HG03097 (cell line): ENCODE measurements at regions not wholly inside any gene's neighbourhood (a gene's known extent, or its start where the extent isn't known, plus 50 kb on each side); places are given as distances from the start of the nearest gene placed in this dataset.
"Not testable (repeated sequence)": the region's sequence is repeated elsewhere in the genome, so short reads cannot be mapped to it uniquely, and the experiment has no call there.

Experiments
- ATAC-seq: cut with Tn5 transposase; IDR thresholded peaks from one replicate; pipeline ENCODE4 v1.9.1; 2021; ENCODE audit not compliant: unreplicated experiment, low FRiP score

DNA sequence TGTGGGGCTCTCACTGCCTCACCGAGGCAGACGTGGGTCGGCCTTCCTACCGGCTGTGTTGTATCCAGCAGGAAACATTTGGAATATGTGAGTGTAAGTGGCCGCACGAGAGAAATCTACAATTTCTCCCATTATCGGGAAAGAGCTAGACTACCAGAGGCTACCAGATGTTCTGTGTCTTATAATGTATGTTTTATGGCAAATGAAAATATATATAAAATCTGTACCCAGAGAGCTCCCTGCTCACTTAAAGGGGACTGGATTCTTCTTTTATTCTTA is 69.5 kb upstream of the PITX1 start:
- no peak for ATAC-seq

DNA sequence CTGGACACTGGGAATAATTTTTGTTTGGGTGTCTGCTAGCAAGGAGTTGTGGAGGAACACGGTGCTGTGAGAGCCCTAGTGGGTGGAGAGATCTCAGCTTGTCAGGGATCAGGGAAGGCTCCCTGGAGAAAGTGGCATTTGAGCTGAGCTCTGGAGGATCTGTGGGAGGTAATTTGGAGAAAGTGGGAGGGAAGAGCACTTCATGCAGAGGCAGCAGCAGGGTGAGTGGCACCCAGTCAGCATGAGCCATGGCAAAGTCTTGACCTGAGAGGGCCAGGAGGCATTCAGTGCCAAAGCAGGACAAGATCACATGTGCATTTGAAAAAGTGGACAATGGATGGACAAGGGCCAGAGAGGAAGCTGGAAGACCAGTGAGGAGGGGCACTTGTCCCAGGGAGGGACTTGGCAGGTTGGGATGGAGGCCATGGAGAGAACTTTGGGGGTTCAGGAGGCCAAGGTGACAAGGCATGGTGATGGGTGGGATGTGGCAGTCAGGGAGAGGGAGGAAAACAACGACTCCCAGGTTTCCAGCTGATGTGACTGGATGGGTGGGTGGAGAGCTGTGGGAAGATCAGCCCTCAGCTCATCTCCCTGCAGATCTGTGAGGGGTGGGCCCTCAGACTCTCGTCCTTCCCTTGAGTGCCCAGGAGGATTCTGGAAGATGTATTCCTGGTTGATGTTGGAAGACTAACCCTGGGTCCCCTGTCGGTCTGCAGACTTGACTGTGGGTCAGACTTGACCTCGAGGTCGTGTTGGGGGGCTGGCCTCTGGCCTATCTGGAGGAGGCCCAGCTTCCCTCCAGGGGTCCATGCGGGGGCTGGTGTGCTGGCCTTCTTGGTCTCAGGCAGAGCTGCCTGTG is 68.9 kb upstream of the PITX1 start:
- ATAC-seq = no peak

GRCh38 chr5:135100431-135100830 is 66.4 kb upstream of the PITX1 start:
- ATAC-seq = no peak

GRCh38 chr5:135100011-135100410 is 66.0 kb upstream of the PITX1 start:
- no peak for ATAC-seq

GRCh38 chr5:135097390-135097789 is 63.4 kb upstream of the PITX1 start:
- no peak for ATAC-seq

DNA sequence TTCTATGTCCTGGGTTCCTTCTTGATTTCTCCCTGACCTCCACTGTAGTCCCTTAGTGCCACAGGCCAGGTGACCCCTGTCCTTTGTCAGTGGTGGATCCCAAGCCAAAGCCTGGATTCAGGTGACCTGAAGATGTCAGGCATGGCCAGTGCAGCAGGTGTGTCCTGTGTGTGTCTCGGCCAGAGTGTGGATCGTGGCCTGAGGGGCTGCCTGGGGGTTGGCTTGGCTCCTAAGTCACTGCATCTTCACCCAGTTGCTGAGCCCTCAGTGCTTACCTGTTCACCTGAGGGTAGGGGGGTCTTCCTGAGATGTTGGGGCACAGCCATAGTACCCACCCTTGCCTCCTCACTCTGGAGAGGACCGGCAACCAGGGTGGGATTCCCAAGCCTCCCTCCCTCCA is 61.8 kb upstream of the PITX1 start:
- ATAC-seq = no peak

- ATAC-seq = no peak
Observed at GRCh38 chr5:135095052-135095715, 61.2 kb upstream of the PITX1 start.

DNA sequence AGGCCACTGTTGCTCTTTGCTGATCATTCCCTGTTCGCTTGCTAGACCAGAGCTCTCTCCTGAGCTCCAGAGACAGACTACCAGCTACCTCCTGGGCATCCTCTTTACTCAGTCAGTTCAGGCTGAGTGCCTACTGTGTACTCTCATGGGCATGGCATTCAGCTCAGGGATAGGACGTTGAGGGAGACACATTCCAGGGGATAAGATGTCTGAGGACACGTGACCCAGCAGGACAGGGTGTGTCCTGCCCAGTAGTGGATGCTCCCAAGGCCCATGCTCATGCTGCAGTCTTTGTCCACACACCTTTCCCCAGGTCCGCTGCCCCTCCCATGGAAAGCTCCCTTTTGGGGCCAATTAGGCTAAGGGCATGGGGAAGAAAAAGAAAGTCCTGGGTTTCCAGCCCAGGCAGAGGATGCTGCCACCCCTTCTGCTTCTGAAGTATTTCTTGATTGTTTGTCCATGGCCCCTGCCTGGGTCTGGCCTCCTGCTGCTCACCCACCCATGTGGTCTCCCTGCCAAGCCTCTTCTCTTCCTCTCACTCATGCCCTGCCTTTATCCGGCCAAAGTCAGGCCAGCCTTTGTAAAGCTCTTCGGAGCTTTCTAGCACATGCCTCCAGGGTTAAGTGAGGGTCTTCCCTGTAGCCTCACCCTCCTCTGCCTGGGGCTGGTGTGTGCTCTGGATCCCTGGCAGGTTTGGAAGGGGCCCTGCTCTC is 60.5 kb upstream of the PITX1 start:
- no peak for ATAC-seq

- not testable (repeated sequence) for ATAC-seq
Observed at GRCh38 chr5:135093483-135093882, 59.5 kb upstream of the PITX1 start.

DNA sequence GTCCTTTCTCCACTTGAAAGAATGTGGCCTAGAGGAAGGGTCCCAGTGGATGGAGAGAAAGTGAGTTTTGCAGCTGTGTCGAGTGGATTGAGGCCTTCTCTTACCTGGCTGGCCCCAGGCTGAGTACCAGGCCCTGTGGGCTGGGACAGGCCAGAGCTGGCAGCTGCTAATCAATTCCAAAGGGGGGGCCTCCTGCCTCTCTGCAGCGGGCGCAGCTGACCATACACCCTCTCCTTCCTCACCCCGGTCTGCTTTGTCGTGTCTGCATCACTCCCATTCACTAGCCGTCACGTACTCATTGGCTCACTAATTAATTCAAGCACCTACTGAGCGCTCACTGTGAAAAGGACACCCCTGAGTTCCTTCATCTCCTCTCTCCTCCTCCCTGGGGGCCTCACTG is 58.4 kb upstream of the PITX1 start:
- no peak for ATAC-seq

GRCh38 chr5:135091286-135091685 is 57.3 kb upstream of the PITX1 start:
- ATAC-seq = no peak

- ATAC-seq = no peak
Observed at GRCh38 chr5:135089912-135090311, 55.9 kb upstream of the PITX1 start.

DNA sequence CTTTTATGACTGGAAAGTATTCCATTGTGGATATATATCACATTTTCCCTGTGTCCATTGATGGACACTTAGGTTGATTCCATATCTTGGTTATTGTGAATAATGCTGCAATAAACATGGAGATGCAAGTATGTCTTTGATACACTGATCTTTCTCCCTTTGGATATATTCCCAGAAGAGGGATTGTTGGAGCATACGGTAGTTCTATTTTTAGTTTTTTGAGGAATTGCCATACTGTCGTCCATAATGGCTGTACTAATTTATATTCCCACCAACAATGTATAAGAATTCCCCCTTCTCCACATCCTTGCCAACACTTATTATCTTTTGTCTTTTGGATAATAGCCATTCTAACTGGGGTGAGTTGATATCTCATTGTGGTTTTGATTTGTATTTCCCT is 54.9 kb upstream of the PITX1 start:
- ATAC-seq = no peak

DNA sequence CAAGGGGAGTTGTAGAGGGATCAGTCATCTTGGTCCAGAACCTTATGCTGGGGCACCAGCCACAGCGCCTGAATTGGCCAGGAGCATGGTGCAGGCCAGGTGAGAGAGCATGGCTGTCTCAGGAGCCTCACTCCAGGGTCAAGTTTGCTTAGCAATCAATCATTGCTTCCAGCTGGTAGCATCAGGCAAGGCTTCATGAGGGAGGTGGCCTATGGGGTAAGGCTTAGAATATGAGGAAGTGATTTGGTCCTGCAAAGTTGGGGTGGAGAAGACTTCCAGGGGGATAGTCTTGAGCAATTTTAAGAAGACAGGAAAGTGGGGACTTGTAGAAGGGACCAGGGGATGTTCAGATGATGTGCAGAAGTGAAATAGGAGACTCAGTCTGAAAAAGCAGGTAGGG is 53.9 kb upstream of the PITX1 start:
- no peak for ATAC-seq

- no peak for ATAC-seq
Observed at GRCh38 chr5:135085936-135086725, 52.1 kb upstream of the PITX1 start.

DNA sequence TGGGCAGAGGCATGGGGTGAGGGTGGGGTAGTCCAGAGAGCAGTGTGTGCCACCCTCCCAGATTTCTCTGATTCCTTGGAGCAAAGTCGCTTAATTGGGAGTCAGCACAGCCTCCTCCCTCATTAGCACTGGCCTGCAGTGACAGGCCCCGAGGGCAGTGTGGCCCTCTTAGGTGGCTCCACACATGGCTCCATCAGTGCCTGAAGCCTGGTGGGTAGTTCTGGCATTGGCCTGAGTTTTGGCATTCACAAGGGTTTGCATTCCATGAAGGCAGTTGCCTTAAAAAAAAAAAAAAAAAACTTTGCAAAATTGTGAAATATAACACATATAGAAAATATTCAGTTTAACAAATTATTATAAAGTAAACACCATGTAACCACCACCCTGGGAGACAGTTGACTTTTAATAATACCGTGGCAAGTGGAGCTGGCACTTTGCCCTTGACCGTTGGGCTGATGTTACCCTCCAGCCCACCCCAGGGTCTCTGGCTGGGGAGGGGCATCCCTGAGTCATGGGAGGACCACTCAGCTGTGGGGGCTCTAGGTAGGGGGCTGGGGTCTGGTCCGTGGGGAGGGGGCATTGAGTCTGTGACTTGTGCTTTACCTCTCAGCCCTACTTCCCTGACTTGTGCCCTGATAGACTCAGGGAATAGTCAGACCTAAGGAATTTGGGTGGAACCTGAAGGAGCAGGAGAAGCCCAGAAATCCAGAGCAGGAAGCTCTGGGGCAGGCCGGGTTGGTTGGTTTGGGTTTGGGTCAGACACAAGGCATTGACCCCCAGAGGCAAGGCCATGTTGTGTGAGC is 51.3 kb upstream of the PITX1 start:
- no peak for ATAC-seq
